ENCODE measurements at regions not wholly inside any gene's neighbourhood (a gene's known extent, or its start where the extent isn't known, plus 50 kb on each side); places are given as distances from the start of the nearest gene placed in this dataset.

DNA sequence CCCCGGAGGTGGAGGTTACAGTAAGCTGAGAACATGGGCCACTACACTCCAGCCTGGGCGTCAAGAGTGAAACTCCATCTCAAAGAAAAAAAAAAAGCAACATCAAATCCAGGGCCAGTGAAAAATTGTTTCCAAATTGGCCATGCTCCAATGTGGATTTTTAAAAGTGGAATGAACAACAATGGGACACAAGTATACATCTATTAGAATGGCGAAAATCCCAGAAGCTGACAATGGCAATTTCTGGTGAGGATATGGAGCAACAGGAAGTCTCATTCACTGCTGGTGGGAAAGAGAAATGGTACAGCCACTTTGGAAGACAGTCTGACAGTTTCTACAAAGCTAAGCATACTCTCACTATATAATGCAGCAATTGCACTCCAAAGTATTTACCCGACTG, 161.4 kb downstream of the UXS1 start:
- TF ChIP-seq EZH2phosphoT487 (IDR thresholded peaks at IDR 0.05; ENCODE audit: borderline replicate concordance) = no peak
- TF ChIP-seq, protein P1, sequence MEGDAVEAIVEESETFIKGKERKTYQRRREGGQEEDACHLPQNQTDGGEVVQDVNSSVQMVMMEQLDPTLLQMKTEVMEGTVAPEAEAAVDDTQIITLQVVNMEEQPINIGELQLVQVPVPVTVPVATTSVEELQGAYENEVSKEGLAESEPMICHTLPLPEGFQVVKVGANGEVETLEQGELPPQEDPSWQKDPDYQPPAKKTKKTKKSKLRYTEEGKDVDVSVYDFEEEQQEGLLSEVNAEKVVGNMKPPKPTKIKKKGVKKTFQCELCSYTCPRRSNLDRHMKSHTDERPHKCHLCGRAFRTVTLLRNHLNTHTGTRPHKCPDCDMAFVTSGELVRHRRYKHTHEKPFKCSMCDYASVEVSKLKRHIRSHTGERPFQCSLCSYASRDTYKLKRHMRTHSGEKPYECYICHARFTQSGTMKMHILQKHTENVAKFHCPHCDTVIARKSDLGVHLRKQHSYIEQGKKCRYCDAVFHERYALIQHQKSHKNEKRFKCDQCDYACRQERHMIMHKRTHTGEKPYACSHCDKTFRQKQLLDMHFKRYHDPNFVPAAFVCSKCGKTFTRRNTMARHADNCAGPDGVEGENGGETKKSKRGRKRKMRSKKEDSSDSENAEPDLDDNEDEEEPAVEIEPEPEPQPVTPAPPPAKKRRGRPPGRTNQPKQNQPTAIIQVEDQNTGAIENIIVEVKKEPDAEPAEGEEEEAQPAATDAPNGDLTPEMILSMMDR (conservative IDR thresholded peaks at IDR 0.05; ENCODE audit: low read length) = no peak
